Bronchial epithelial cell (primary cell): ENCODE measurements at regions not wholly inside any gene's neighbourhood (a gene's known extent, or its start where the extent isn't known, plus 50 kb on each side); places are given as distances from the start of the nearest gene placed in this dataset.

Experiments used
- DNase-seq: peaks from one replicate; pipeline ENCODE4 v3.0.0-alpha.2; 2010; ENCODE audit warnings: low read depth
- FAIRE-seq: peaks from 2 replicates; lab custom pipeline; 2011; peaks lifted over from hg19 to GRCh38; lab: Jason Lieb, UNC
- H3K27me3 ChIP-seq: 2 replicates; pipeline ENCODE4 v1.5.1; 2011; ENCODE audit warnings: low read length; ENCODE audit not compliant: control insufficient read depth, insufficient read depth
- H3K36me3 ChIP-seq: 2 replicates; pipeline ENCODE4 v1.5.1; 2011; ENCODE audit warnings: low read length; ENCODE audit not compliant: control insufficient read depth, insufficient read depth
- H3K4me3 ChIP-seq: 2 replicates; pipeline ENCODE4 v1.5.1; 2011; ENCODE audit warnings: mild to moderate bottlenecking, low read depth, low read length, control low read depth
- TF ChIP-seq, protein P1 (sequence below): IDR thresholded peaks from 2 replicates; pipeline ENCODE4 v1.5.1; 2011; ENCODE audit warnings: mild to moderate bottlenecking, moderate library complexity, low read length, control low read depth, inconsistent platforms; ENCODE audit not compliant: insufficient read depth, severe bottlenecking

DNA sequence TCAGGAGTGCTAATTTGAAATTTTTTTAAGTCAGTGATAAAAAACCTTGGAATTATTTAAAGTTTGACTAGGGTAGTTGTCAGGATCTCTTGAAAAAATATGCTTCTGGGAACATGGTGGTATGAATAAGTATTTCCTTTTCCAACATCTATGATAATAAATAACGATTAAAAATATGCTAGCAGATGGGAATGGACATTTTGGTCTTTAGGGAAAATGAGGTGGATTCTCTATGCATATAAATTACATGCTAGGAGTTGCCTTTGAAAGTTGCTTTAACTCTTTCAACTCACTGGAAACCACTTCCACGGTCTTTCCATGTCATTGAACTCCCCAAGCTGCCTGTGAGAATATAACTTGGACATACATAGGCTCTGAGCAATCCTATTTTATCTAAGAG lies 731.5 kb upstream of the MARCKS start:
- FAIRE-seq: no peak
- DNase-seq: no peak
- Histone ChIP-seq H3K4me3 (no peak overlapping the region), H3K27me3 (no peaks in the 10 kb centered on the region), H3K36me3 (no peaks in the 10 kb centered on the region)
- TF ChIP-seq, protein P1, sequence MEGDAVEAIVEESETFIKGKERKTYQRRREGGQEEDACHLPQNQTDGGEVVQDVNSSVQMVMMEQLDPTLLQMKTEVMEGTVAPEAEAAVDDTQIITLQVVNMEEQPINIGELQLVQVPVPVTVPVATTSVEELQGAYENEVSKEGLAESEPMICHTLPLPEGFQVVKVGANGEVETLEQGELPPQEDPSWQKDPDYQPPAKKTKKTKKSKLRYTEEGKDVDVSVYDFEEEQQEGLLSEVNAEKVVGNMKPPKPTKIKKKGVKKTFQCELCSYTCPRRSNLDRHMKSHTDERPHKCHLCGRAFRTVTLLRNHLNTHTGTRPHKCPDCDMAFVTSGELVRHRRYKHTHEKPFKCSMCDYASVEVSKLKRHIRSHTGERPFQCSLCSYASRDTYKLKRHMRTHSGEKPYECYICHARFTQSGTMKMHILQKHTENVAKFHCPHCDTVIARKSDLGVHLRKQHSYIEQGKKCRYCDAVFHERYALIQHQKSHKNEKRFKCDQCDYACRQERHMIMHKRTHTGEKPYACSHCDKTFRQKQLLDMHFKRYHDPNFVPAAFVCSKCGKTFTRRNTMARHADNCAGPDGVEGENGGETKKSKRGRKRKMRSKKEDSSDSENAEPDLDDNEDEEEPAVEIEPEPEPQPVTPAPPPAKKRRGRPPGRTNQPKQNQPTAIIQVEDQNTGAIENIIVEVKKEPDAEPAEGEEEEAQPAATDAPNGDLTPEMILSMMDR: no peak

DNA sequence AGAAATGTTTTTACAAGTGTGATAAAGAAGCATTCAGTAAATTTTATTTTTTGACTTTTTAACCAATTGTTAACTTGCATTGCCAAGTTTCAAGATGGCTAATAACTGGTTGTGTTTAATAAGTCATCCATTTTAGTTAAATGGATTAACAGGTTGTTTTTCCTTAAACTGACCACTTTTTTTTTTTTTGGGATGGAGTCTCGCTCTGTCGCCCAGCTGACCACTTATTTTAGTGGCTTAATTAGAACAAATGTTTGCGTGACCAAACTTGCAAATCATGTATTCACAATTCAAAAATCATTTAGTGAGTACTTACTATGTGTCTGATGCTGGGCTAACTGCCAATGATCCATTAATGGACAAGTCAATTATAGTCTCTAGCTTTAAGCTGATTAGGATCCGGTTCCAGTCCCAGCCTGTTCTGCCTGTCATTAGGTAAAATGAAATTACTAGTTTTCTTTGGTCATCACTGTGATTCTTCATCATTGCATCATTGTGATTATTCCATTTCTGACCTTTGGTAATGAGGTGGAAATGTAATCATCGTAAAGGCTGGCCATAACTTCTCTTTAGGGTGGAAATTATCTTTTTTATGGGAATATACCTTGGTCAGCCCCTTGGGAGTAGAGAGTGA lies 729.2 kb upstream of the MARCKS start:
- Histone ChIP-seq H3K27me3 (no peaks in the 10 kb centered on the region), H3K4me3 (no peak overlapping the region), H3K36me3 (no peaks in the 10 kb centered on the region)
- FAIRE-seq (no peak), DNase-seq (no peak)
- TF ChIP-seq, protein P1: no peak

DNA sequence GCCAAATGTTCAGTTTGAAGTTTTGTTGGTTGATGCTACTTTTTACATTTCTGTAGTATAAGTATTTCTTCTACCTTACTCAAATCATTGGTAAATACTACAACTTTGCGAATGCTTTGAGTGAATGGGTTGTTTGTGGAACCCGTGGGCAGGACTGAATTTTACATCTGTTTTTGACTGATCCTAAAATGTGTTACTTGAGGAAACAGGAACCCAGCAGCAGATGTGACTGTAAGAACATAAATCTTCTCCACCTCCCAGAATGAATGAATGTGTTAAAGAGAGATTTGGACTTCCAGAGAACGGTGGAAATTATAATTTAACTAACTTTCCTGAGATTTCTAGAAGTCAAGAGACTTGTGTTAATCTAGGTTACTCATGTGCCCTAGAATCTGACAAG lies 728.5 kb upstream of the MARCKS start:
- Histone ChIP-seq H3K4me3 (no peak overlapping the region), H3K27me3 (no peaks in the 10 kb centered on the region), H3K36me3 (no peaks in the 10 kb centered on the region)
- DNase-seq (no peak), FAIRE-seq (no peak)
- TF ChIP-seq, protein P1: no peak

DNA sequence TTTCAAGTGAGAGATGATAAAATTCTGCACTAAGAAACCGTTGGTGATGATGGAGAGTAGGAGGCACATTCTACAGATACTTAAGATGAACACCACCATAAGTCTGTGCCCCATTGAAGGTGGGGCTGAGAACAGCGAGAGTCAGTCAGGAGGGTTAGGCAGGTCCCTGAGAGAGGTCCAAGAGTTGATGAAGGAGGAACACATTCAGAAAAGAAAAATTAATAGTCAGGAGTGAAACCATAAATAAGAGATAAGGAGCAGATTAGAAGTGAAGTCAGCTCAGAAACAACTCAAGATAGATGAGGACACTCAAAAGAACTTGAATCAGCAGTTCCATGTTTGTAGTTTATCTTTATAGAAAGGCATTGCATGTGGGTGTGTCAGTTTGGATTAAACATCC lies 727.2 kb upstream of the MARCKS start:
- FAIRE-seq (no peak), DNase-seq (no peak)
- Histone ChIP-seq H3K27me3 (no peaks in the 10 kb centered on the region), H3K4me3 (no peak overlapping the region), H3K36me3 (no peaks in the 10 kb centered on the region)
- TF ChIP-seq, protein P1: no peak

DNA sequence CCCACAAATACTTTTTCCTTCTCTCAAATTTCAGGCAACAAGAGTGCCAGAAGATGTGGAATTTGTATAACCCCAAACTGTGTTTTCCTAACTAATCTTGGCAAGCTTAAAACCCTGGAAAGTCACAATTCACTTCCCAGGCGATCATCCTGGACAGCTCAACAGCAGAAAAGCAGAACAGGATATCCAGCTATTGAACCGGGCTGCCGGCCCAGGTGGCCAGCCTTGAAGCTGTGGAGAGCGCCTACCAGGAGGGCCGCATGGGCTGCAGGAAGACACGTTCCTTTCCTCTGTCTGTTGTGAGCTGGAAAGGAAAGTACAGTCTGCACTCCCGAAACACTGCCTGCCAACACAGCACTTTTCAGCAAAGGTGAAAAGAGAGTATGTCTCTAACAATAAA lies 719.7 kb upstream of the MARCKS start:
- TF ChIP-seq, protein P1: no peak
- Histone ChIP-seq H3K27me3 (no peaks in the 10 kb centered on the region), H3K4me3 (no peak overlapping the region), H3K36me3 (no peaks in the 10 kb centered on the region)
- FAIRE-seq (no peak), DNase-seq (no peak)

DNA sequence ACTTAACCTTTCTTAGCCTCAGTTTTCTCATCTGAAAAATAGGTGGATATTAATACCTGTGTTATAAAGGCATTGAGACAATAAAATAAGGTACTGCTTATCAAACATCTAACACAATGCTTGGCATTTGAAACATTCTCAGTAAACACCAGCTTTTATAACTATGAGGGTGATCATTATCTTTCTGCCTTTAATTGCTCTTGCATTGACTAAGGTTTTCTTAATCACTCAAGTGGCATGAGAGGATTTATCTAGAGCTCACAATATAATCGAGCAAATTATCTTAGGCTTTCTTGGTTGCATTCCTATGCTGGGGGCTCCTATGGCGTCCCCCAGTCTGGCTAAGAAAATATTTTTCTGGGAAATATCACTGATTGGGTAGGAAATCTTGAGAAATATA lies 716.4 kb upstream of the MARCKS start:
- FAIRE-seq: no peak

More for the DNA sequence above, 716.4 kb upstream of the MARCKS start:
- TF ChIP-seq, protein P1: no peak
- DNase-seq: no peak
- H3K36me3 ChIP-seq: no peaks in the 10 kb centered on the region
- no peak overlapping the region for H3K4me3 ChIP-seq
- H3K27me3 ChIP-seq: no peaks in the 10 kb centered on the region
